GM21576 (cell line): ENCODE measurements at regions not wholly inside any gene's neighbourhood (a gene's known extent, or its start where the extent isn't known, plus 50 kb on each side); places are given as distances from the start of the nearest gene placed in this dataset.

Source experiments
- ATAC-seq: cut with Tn5 transposase; IDR thresholded peaks from one replicate; pipeline ENCODE4 v1.9.1; 2021; ENCODE audit warnings: mild to moderate bottlenecking, moderate library complexity; ENCODE audit not compliant: unreplicated experiment

DNA sequence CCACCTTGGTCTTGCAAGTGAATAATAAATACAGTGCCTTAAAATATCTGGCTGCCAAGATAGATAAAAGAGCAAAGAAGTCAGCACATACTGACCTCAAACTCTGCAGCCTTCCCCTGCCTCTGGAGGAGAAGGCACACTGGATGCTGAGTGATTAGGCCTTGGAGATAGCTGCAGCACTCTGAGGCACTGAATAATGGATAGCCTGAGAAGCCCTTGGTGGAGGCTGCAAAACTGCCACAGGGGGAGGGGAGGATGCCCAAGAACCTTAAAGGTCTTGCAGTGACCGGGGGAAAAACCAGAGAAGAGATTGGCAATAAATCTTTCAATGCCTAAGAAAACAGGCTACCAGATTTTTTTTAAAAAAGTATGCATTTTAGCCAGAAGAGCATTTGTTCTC lies 167.4 kb upstream of the PRMT6 start:
- ATAC-seq, result no peak

DNA sequence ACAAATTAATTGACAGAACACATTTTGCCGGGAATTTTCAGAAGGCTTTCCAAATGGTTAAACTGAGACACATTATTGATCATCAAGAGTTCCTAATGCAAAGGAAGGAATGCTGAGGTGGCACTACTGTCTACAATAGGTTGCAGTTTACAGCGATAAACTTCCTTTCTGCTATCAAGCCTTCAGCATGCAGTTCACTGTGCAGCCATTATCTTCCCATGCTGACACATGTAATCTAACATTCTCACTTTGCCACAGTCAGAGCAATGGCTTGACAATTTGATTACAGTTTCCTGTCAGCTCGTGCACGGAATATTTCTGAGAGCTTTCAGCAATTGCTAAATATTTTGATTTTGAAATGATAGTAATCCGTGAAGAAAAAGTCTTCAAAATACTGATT lies 166.9 kb upstream of the PRMT6 start:
- ATAC-seq, result no peak

DNA sequence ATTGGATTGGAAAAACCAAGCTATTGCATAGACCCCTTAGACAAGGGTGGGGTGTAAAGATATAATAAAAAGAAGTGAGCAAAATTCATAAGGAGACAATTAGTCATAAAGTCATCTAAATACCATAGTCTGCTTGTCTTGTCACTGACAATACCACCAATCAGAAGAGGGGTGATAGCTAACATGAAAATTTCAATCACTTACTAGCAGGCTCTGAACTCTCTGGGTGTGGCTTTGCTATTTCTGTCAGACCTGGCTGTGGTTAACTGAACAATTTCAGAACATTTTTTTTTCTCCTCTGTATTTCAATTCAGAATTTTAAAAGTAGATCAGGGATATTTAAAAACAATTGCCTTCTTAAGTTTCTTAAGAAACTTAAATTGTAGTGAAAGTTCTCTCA lies 158.5 kb upstream of the PRMT6 start:
- ATAC-seq, result no peak

DNA sequence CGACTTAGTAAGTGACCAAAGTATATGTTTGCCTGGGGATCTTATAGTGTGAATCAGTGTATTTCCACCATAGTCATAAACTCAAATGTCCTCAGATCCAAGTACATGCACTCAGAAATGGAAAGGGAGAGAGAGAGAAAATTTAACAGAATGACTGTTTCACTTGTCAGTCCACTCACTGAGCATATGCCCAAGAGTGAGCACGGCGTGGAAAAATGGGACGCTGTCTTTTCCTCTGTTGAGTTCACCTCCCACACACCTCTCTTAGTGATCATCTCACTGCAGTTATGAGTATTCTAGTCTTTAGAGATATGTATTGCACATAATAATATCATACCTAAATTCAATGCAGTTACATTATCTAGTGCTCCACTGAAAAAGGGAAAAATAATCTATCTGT lies 156.8 kb upstream of the PRMT6 start:
- no peak for ATAC-seq

DNA sequence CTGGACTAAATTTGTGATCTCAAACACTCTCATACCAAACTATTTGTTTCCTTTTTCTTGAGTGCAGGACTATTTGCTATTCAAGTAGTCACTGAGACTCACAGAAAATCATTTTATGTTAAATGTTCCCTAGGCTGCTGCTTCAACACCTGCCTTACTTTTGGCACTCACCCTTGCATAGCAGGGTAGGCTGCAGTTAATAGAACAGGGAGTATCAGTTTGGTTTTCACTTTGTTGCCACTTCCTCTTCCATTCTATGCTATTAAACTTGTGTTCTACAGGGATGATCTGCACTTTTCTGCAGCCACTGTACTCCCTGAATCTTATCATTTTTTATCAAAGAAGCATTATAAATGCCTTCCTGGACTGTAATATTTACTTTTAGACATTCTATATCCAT lies 148.7 kb upstream of the PRMT6 start:
- ATAC-seq, result peak; percentile 100

DNA sequence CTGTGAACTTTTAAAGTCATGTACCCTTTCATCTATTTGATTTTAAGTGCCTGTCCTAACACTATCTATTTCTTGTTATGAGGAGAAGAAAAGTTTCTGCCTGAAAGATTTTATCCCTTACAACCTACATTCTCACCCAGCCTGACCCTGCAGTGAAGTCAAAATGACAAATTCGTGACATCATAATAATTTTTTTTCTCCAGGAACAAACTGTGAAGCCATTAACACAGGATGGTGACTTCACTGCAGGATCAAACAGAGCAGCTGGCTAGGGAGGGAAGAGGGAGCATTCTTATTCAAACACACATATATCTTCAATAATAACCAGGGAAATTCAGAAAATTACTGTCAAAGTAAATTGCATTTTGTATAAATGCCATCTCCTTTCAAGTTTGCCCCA lies 147.8 kb upstream of the PRMT6 start:
- no peak for ATAC-seq

DNA sequence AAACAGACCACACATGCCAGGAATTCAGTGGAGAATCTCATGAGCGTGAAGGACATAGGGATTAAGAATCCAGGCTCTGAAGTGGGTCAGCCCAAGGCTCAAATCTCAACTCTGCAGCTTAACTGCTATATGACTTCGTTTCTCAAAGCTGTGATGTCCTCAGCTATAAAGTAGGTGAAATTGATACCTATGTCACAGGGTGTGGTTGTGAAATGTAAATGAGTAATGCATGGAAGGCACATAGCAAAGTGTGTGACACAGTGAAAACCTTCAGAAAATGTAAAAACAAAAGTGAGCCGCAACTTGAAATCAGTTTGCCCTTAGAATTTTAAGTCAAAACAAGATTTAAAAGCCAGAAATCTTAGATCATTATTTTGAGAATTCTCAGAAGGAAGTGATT lies 145.7 kb upstream of the PRMT6 start:
- ATAC-seq, result no peak

DNA sequence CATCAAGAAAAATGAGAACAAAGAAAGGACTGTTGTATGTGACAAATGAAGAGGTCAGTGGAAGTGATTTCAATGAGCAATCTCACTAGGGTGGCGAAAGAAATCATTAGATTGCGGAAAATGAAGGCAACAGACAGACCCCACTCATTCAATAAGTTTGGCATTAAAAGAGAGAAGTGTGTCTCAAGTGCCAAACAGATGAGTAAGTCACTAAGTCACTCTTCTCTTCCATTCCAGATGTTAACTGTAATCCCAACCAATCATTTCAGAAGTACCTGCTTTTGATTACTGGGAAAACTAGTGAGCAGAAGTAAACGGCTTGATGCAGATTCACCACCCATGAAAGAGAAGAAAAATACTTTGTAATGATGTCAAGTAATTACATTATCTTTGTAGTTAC lies 144.3 kb upstream of the PRMT6 start:
- no peak for ATAC-seq

DNA sequence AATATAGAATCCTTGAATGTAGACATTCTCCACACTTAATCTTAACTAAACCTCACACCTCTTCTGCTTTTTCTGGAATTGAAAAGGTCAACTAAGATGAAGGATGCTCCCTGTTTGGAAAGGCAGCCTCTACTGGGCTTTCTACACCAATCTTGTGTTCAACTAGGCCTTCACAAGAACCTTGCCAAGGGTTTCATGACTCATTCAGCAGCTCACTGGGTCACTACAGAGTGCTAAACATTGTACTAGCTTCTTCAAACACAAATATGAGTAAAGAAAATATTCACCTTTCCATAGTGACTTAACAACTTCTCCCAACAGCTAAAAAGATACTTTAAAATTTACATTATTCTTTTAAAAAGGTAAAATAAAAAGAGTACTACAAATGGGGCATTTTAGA lies 135.3 kb upstream of the PRMT6 start:
- ATAC-seq, result no peak

DNA sequence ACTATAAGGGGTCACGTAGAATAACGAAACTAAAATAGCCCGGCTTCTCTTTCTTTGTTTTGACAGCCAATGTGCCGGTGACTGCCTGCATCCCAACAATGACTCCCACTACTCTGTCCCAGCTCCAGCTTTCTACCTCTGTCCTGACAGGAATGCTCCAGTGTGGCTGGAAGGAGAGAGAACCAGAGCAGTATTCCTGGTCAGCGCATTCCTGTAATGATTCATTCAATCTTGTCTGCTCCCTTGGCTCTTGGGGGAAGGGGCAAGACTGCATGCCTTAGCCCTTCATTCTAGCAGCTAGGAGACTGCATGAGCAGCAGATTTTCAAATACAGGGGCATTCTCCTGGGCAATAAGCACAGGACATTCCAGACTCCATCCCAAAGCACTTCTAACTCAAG lies 132.1 kb upstream of the PRMT6 start:
- no peak for ATAC-seq

DNA sequence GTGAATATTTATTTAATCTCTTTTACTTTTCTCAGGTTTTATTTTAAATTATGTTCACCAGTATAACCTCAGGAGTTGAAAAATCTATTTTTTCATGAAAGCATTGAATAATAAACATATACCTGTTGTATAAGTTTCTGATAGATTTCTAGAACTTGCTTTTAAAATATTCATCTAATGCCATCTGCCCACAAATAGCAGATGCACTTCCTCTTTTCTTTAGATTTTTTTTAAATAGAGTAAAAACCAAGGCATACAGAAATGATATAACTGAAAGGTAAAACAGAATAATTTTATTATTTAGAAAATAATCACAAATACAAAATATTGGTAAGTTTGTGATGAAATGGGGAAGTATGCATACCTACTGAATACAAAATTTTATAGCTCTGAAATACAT lies 130.7 kb upstream of the PRMT6 start:
- ATAC-seq, result no peak

DNA sequence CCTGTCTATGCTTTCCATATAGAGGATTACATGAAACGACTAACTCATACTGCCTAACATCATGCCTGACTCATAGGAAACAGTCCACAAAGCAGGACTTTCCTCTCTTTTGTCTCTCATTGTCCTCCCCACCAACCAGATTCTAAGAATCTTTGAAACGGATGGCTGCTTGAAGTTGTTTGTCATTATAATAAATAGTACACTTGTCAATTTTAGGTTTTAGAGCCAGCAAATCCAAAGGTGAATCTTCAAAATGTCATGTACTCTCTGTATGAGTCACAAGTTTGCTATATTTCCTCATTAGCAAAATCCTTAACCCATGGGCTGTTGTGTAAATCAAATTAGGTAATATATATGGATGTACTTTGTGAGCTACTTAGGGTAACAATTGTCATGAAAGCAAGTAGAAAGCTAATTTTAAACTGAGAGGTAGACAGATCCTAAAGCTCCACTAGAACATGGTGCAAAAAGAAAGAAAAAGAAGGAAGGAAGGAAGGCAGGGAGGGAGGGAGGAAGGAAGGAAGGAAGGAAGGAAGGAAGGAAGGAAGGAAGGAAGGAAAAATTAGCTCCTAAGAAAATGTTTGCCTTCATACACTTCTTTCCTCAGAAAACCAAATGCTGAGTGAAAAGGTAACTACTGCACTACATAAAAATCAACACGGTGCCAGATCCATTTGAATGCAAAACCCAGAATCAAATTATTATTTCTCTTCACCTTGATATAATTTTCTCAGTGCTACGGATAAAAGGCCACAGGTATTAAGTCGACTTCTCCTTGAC lies 129.5 kb upstream of the PRMT6 start:
- no peak for ATAC-seq

DNA sequence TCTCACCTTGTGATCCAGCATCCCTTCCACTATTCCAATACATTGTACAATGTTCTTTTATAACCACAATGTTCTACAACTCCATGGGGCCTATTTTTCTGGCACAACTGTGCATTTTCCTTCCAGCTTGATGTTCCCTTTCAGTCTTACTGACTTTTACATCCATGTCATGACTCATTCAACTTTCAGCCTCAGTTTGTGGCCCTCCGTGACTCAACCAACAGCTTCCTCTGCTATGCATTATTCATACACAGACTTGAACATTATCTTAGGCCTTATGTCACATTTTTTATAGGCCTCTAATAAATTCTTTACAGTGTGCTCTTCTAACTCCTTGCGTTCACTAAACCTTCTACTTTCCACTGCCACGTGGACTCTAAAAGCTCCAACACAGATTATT lies 119.4 kb upstream of the PRMT6 start:
- ATAC-seq, result no peak

DNA sequence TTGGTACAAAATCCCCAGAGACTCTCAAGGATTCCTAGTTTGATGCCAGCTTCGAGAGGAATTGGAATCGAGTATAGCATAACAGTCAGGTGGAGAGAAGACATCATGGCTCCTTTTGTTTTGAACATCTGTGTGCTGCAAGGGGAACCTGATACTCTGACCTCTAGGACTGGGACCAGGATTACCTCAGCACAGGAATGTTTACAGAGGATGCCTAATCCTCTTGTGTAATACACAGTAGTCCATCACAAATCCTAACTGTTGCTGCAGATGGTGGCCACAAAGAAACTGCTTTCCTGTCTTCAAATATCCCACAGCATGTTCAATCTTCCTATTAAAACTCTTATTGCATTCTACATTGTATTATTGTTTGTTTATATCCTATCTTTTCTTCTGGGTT lies 111.8 kb upstream of the PRMT6 start:
- no peak for ATAC-seq

DNA sequence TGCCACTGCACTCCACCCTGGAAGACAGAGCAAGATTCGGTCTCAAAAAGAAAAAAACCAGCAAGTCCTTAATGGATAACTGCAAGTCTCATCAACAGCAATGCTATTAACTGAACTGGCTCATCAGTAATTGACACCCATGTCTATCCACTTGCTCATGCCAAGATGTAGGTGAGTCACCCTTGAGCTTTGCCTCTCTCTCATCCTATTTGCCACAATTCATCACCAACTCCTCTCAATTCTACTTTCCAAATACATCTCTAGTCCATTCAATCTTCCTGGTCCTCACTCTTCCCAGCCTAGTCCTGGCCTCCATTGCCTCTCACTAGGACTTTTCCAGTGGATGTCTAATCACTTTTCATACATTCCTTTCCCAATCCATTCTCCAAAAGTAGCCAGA lies 103.7 kb upstream of the PRMT6 start:
- ATAC-seq, result no peak

DNA sequence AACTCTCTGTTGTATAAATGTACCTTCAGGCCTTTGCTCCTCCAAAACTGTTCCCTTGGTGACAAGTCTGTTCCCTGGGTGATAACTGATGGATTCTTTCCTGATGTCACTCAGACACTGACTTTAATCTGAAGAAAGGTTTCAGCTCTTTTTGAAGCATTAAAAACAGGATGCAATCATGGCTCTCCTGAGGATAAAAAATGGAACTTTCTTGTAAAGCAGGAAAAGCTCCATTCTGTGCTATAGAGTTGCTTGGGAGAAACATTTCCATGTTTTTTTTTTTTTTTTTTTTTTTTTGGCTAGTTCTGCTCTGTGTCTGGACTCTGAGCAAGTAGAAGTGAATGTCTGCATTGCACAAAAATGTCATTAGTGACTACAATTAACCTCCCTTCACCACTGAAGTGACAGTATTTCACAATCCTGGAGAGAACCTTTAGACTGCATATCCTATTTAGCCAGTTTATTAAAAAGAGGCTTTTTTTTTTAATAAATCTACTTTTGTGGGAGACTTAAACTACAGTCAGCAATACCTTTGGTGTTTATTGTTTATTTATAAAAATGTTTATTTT lies 101.7 kb upstream of the PRMT6 start:
- ATAC-seq, result no peak

DNA sequence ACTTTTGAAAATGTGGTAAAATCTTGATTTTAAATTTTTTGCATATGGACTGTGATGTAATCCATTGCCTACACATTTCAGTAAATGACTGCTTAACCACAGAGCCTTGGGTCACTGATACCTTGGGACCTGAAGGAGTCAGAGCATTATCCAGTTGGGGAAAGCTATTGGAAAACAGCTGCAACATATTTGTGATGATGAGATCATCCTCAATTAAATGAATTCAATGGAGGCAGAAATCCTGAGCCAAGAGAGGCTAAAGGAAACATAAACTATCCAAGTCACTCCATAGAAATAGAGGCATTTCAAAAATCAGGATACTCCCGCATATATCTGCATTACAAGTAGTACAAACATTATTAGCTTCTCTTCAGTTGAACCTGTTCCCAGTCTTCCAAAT lies 99.8 kb upstream of the PRMT6 start:
- no peak for ATAC-seq

DNA sequence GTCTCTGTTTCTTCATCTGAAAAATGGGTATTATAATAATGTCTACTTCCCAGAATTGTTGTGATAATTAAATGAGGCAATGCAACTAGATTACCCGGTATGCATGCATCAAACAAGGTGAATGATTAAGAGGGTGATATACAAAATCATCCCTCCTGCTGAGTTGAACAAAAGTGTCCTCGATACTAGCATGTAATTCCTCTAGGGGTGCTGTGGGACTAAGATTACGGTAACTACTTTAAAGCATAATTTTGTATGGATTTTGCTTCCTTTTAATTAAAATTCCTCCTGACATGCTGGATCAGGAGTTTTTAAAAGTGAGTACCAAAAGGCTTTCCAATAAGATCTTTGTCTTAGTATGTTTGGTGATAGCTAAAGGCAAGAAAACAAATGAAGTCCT lies 98.7 kb upstream of the PRMT6 start:
- ATAC-seq, result no peak

DNA sequence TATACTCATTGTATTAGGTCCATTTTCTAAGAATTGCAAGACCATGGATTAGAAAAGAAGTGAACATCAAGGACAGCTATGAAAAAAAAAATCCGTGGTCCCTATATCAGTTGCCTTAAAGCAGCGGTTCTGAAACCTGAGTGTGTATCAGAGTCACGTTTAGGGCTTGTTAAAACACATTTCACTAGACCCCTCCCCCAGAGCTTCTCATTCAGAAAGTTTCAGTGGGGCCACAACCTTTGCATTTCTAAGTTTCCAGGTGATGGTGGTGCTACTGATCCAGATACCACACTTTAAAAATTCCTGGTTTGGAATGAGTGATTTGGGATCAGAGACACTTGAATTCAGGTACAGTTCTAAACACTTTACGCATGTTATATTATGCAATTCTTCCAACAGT lies 96.1 kb upstream of the PRMT6 start:
- peak; percentile 80 for ATAC-seq

DNA sequence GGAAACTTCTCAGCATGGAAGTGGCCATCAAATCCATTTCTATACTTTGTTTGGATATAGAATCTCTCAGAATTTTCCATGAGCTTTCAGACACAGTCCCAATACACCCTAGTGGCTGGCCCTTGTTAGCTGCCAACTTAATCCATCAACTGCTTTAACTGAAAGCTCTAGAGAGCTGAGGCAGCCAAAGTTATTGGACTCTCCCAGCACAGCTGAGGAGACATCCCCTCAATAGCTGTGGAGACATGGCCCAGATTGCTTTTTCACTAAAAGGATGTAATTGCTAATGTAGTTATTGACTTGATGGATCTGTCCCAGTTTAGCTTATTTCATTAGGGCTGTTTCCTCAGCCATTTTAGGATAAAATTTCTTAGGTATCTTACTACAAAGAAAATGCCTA lies 94.8 kb upstream of the PRMT6 start:
- no peak for ATAC-seq

DNA sequence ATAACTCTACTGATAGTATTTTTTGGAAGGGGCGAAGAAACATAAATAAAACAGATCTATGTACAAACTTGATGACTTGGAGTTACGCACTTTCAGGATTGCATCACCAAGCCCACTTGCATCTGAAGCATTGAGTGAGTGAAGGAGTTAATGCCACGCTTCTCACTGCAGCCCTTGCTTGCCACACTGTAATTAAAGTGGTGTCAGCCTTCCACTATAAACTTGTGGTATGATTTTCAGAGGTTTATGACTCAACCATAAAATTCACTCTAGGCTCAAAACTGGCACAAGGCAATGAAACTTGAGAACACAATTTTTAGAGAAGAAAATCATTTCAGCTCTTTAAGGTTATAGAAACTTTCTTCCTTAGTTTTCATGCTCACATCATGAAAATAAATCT lies 93.9 kb upstream of the PRMT6 start:
- no peak for ATAC-seq

DNA sequence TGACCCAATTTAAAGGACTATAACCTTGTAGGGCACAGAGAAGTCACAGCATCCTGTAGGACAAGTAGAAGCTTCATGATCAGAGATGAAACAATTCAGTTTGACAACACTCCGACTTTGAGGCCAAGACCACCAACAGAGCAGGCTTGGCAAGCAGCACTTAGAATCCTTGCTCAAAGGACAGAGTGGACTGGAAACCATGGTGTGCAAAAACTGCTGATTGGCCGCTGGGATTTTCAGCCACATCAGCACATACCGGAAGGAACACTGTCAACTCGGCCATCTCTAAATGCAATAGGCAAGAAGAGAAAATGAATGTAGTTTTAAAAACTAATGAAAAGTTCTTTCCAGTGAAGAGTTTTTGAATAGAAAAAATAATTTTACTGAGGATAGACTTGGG lies 92.0 kb upstream of the PRMT6 start:
- no peak for ATAC-seq

DNA sequence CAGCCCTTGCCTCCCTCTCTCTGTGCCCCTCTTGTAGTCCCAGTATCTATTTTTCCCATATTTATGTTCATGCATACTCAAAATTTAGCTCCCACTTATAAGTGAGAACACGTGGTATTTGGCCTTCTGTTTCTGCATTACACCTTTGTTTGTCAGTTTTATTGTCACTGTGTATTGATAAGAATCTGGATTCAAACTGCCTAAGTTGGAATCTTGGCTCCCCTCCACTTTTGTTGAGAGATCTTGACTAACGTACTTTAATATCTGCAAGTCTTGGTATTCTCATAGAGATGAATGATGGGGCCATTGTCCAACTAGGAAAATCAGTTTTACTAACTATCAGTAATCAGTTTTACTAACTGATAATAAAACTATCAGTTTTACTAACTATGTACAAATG lies 87.8 kb upstream of the PRMT6 start:
- ATAC-seq, result no peak
